Adrenal gland (tissue), 9 donors: ENCODE measurements at regions not wholly inside any gene's neighbourhood (a gene's known extent, or its start where the extent isn't known, plus 50 kb on each side); places are given as distances from the start of the nearest gene placed in this dataset.

Source experiments
- DNase-seq, 7 donors: peaks; one replicate each; pipeline ENCODE4 v3.0.0-alpha.2; 2019 to 2020
- H3K27ac ChIP-seq, 5 donors: fragments of 200-600 bp; sonication (generic) in 4 of 5; 1 replicate in 3 of 5; 2 replicates in 2 of 5; pipeline versions ENCODE4 v1.5.1 to v1.8.0; 2016 to 2020; ENCODE audit warnings: mild to moderate bottlenecking in 1 of 5
- H3K27me3 ChIP-seq: fragments of 200-600 bp; 2 replicates; pipeline ENCODE4 v1.8.0; 2021
- H3K36me3 ChIP-seq, 2 donors: fragments of 200-600 bp; replicated peaks in 1 of 2; 1 replicate in 1 of 2; 2 replicates in 1 of 2; pipeline versions ENCODE4 v1.5.1 to v1.8.0; 2018 to 2022
- H3K4me1 ChIP-seq, 2 donors: fragments of 200-600 bp; replicated peaks in 1 of 2; 1 replicate in 1 of 2; 2 replicates in 1 of 2; pipeline versions ENCODE4 v1.5.1 to v1.8.0; 2018 to 2021
- H3K4me3 ChIP-seq, 4 donors: fragments of 200-600 bp; sonication (generic) in 3 of 4; one replicate each; pipeline ENCODE4 v1.5.1; 2016 to 2018
- H3K9me3 ChIP-seq, 3 donors: fragments of 200-600 bp; sonication (generic) in 1 of 3; replicated peaks in 1 of 3; 1 replicate in 2 of 3; 2 replicates in 1 of 3; pipeline versions ENCODE4 v1.5.1 to v1.8.0; 2016 to 2021
- CTCF ChIP-seq, 6 experiments: fragments of 450-650 bp in 4 of 6; fragments of 200-600 bp in 2 of 6; sonication (generic) in 1 of 6; IDR thresholded peaks; 1 replicate in 5 of 6; 2 replicates in 1 of 6; pipeline versions ENCODE4 v1.5.1 to v1.8.0; 2016 to 2021; ENCODE audit warnings: antibody characterized with exemption in 6 of 6, mild to moderate bottlenecking in 2 of 6, moderate library complexity in 1 of 6
- POLR2A ChIP-seq, 2 donors: fragments of 450-650 bp; IDR thresholded peaks; one replicate each; pipeline ENCODE4 v1.6.1; 2017; ENCODE audit warnings: antibody characterized with exemption in 2 of 2, mild to moderate bottlenecking in 2 of 2, moderate library complexity in 1 of 2
- WGBS, 4 donors: extraction: QIAGEN DNeasy Blood & Tissue Kit in 2 of 4; methylation state at CpG; one replicate each; pipeline versions ENCODE4 v1.1.5 to v1.1.7; 2013 to 2017; 5-methylcytosine and 5-hydroxymethylcytosine counted together
- intact Hi-C, 2 donors: fragments of 100-400 bp; cut with DNase I; formaldehyde crosslinking; loops; one replicate each; pipeline versions ENCODE4 v1.14.1 to v1.15.0; 2022 to 2023
- donor health status: healthy with polysubstance abuse.
- donor health status: Bipolar disorder and iron deficiency.
- donor health status: DM: yes; HTN: yes; CAD: no.
- donor health status: DM: no; HTN: no; CAD: no.
- donor health status: DM: no; HTN: no; CAD: no.

GRCh38 chr10:44465401-44466115 is 80.7 kb upstream of the CXCL12 start:
- no peak for DNase-seq
- TF ChIP-seq POLR2A (IDR thresholded peaks at IDR 0.05) (no peak), CTCF (IDR thresholded peaks at IDR 0.05) (no peak)
- Histone ChIP-seq H3K4me3 (no peak overlapping the region), H3K4me1 (peaks cover 1 to 3% of the 10 kb centered on the region in 2 donors), H3K36me3 (no peaks in the 10 kb centered on the region), H3K27me3 (no peaks in the 10 kb centered on the region), H3K27ac (no peak overlapping the region), H3K9me3 (no peaks in the 10 kb centered on the region)
- intact Hi-C loops: no loop called here
- 54 to 67% (median 61%) methylated on average over 9 to 11 of the region's 11 CpGs for whole genome bisulfite sequencing, 4 donors

GRCh38 chr10:44466236-44466635 is 81.3 kb upstream of the CXCL12 start:
- WGBS, 4 donors: 80 to 96% (median 87%) methylated on average over 2 of the region's 2 CpGs
- intact Hi-C loops: no loop called here

GRCh38 chr10:44467090-44467489 is 82.2 kb upstream of the CXCL12 start:
- no peak for DNase-seq
- no peaks in the 10 kb centered on the region for H3K36me3 ChIP-seq

More at GRCh38 chr10:44466236-44466635, 81.3 kb upstream of the CXCL12 start:
- Histone ChIP-seq H3K4me1 (no peaks in the 10 kb centered on the region), H3K27ac (no peak overlapping the region), H3K4me3 (no peak overlapping the region), H3K27me3 (no peaks in the 10 kb centered on the region), H3K36me3 (no peaks in the 10 kb centered on the region), H3K9me3 (no peaks in the 10 kb centered on the region)
- TF ChIP-seq POLR2A (IDR thresholded peaks at IDR 0.05) (no peak), CTCF (IDR thresholded peaks at IDR 0.05) (no peak)
- DNase-seq: no peak

GRCh38 chr10:44467900-44468299 is 83.0 kb upstream of the CXCL12 start:
- no peaks in the 10 kb centered on the region for H3K9me3 ChIP-seq
- DNase-seq: no peak
- H3K27ac ChIP-seq: no peak overlapping the region
- TF ChIP-seq CTCF (IDR thresholded peaks at IDR 0.05): no peak
- no peak for TF ChIP-seq POLR2A (IDR thresholded peaks at IDR 0.05)
- intact Hi-C loops: no loop called here
- H3K36me3 ChIP-seq: no peaks in the 10 kb centered on the region
- no peaks in the 10 kb centered on the region for H3K4me1 ChIP-seq
- H3K4me3 ChIP-seq: no peak overlapping the region
- WGBS, 4 donors: 80 to 93% (median 89%) methylated on average over 4 of the region's 4 CpGs; no CpG with 5 or more reads in 1 of the 4 donors
- H3K27me3 ChIP-seq: no peaks in the 10 kb centered on the region

More at GRCh38 chr10:44467090-44467489, 82.2 kb upstream of the CXCL12 start:
- H3K27me3 ChIP-seq: no peaks in the 10 kb centered on the region
- H3K4me3 ChIP-seq: no peak overlapping the region
- TF ChIP-seq POLR2A (IDR thresholded peaks at IDR 0.05) (no peak), CTCF (IDR thresholded peaks at IDR 0.05) (no peak)
- H3K27ac ChIP-seq: no peak overlapping the region
- H3K9me3 ChIP-seq: no peaks in the 10 kb centered on the region
- 68 to 93% (median 75%) methylated on average over 2 of the region's 2 CpGs for WGBS, 4 donors
- intact Hi-C loops: no loop called here
- no peaks in the 10 kb centered on the region for H3K4me1 ChIP-seq
